VCaP (cell line): ENCODE measurements at regions not wholly inside any gene's neighbourhood (a gene's known extent, or its start where the extent isn't known, plus 50 kb on each side); places are given as distances from the start of the nearest gene placed in this dataset.

Experiments used
- H3K27ac ChIP-seq: fragments of 450-650 bp; 2 replicates; pipeline ENCODE4 v1.5.1; 2017
- CTCF ChIP-seq: fragments of 450-650 bp; conservative IDR thresholded peaks from 2 replicates; pipeline ENCODE4 v1.5.1; 2017; ENCODE audit warnings: mild to moderate bottlenecking, moderate library complexity

- H3K27ac ChIP-seq: no peak overlapping the region
- TF ChIP-seq CTCF: no peak
Measured at GRCh38 chr17:56648321-56648720, 54.8 kb downstream of the NOG start.

GRCh38 chr17:56648806-56649205 is 55.3 kb downstream of the NOG start:
- no peak overlapping the region for H3K27ac ChIP-seq
- no peak for TF ChIP-seq CTCF

GRCh38 chr17:56652628-56653027 is 59.1 kb downstream of the NOG start:
- H3K27ac ChIP-seq: no peak overlapping the region
- TF ChIP-seq CTCF: no peak

GRCh38 chr17:56653877-56654276 is 60.4 kb downstream of the NOG start:
- H3K27ac ChIP-seq: no peak overlapping the region
- TF ChIP-seq CTCF: peak; percentile 74

- no peak overlapping the region for H3K27ac ChIP-seq
- no peak for TF ChIP-seq CTCF
Measured at GRCh38 chr17:56656701-56657327, 63.3 kb downstream of the NOG start.

- TF ChIP-seq CTCF: no peak
- H3K27ac ChIP-seq: no peak overlapping the region
Measured at GRCh38 chr17:56658648-56659047, 65.1 kb downstream of the NOG start.

- no peak for TF ChIP-seq CTCF
Measured at GRCh38 chr17:56659622-56660021, 66.1 kb downstream of the NOG start.

More at GRCh38 chr17:56659622-56660021, 66.1 kb downstream of the NOG start:
- no peak overlapping the region for H3K27ac ChIP-seq
